Fibroblast of skin of right quadriceps (primary cell): ENCODE measurements at regions not wholly inside any gene's neighbourhood (a gene's known extent, or its start where the extent isn't known, plus 50 kb on each side); places are given as distances from the start of the nearest gene placed in this dataset.

Source experiments
- DNase-seq: peaks from one replicate; pipeline ENCODE4 v3.0.0-alpha.2; 2013

DNA sequence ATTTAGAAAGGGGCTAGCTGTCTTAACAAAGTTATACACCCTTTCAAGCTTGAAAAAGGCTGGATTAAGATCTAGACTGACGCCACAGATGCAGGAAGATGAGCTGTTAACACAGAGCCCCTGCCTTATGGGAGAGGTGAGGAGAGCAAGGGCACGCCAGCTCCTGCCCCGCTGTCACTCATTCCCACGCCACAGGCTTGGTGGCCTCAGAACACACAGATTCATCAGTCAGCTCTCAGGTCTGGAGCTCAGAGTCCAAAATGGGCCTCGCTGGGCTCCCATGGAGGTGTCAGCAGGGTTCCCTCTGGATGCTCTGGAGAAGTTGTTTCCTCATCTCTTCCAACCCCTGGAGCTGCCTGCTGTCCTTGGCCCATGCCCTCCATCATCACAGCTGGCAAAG is 554.2 kb downstream of the TCERG1L start:
- DNase-seq = no peak

DNA sequence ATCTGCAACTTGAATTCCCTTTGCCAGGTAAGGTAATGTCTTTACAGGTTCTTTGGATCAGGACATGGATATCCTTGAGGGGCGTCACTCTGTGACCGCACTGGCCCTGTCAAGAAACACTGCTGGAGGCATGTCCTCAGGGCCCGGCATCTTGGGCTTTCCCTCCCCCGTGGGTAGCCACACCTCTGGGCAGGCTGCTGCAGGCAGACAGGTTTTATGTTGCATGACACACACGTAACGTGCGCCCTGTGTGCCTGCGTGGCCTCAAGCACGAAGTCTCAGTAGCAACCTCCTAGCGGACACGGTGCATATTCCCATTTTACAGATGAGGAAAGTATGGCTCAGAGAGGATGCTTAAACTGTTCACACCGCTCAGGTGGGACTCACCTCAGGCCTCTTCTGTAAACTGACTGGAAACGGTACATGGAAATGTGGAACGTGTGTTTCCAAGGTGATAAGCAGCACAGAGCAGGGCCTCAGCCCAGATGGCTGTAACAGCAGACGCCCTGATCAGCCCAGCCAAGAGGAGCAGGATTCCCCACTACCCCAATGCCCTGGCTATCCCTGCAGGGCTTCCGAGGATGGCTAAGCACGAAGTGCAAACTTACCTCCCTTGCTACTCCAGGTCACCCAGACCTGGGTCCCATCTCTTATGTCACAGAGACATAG is 553.6 kb downstream of the TCERG1L start:
- DNase-seq = no peak

DNA sequence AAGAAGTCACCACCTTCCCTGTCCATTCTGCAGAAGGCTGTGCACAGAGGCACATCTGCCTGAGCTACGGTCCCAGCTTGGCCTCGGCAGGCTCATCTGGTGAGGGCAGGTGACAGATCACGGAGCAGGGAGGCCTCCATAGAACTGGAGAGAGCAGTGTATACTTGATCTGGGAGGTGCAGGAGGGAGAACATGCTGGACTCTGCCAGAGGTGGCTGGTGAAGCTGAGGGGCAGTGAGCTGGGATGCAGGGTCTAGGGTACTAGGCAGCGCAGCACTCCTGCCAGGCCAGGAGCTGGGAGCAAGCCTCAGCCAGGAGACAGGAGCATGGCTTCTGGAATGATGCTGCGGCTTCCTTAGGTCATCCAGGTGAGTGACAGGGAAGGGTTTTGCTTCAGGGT is 553.0 kb downstream of the TCERG1L start:
- DNase-seq = no peak

DNA sequence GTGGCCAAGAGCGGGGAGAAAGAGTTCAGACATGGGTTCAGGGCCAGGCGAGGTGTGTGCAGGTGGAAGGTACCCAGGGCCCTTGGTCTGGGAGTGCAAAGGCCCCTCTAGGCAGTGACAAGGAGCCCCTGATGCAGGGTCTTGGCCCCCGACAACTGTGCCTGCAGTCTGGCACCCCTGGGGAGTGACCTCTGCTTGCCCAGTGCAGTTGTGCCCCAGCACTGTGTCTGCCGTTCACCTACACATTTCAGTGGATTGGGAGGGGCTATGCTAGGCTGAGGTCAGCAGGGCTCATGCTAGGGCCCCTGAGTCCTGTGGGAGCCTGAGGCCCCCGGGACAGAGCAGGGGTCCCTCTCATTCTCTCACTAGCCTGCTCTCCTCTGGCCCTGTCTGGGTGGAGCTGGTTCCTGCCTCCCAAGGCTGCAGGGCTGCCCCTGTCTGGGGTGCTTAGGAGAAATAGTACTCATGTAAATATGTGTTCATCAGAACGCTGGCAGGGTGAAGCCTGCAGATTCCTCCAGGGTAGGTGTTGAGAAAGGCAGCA is 550.4 kb downstream of the TCERG1L start:
- no peak for DNase-seq

DNA sequence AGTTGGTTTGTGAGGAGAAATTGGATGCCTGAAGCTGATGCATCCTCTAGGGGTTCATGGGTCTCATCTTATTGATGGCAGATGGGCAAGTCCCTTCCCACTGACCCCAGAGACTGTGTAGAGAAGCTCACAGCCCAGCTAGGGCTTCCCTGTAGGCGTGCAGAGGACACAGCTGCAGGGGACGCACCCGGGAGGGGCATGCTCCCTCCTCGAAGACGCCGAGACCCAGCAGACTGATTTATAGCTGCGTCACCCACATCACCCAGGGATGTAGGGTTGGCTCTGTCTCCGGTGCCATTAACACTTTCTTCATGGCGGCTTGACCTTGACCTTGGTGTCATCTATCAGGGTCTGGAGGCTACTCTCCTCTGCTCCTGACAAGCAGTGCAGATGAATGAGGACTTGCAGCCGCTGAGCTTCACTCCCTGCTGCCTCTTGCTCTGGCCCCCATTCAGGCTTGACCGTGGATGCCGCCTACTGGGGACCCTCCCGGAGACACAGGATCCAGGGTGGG is 549.7 kb downstream of the TCERG1L start:
- no peak for DNase-seq

DNA sequence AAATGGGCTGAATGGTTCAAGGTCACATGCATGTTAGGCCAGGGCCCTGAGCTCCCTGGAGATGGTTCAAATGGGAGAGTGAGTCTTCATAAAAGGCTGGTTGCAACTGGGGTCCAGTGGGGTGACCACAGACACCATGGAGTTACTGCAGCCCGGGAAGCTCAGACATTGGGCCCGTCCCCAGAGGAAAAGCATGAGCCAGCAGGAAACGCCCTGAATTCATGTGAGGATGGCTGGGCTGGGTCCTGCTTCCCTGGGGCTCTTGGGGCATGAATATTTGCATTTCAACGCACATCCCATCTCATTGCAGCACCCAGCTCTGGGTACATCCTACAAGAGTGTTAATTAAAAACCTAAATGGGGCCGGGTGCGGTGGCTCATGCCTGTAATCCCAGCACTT is 549.0 kb downstream of the TCERG1L start:
- DNase-seq = no peak

DNA sequence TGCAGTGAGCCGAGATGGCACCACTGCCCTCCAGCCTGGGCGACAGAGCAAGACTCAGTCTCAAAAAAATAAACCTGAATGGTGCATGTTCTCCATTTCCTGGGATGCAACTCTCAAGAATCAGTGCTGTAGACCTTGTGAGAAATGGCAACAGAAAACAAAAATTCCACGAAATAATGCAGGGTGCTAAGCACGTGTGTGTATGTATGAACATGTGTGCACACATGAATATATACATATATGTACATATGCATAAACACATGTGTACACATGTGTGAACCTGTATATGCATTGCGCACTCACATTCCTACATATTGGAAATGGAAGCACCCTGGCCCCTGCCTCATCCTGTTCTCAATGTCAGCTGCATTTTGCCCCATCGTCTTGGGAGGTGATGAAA is 548.5 kb downstream of the TCERG1L start:
- no peak for DNase-seq

DNA sequence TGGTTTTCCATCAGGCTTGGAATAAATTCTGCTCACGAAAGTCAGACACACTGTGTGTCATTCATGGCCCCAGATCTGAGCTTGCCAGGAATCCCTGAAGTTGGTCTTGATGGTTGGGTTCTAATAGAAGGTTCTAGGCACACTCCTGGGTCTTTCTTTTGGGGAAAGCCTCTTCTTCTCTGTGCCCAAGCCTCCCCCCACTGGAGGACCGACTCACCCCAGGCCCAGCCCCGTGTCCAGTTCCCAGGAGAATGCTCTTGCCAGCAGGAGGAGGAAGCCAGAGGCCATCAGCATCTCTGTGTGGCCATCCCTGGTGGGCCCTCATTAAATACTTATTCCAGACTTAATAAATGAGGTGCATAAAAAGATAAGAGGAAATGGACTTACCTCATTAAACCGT is 548.0 kb downstream of the TCERG1L start:
- DNase-seq = no peak

DNA sequence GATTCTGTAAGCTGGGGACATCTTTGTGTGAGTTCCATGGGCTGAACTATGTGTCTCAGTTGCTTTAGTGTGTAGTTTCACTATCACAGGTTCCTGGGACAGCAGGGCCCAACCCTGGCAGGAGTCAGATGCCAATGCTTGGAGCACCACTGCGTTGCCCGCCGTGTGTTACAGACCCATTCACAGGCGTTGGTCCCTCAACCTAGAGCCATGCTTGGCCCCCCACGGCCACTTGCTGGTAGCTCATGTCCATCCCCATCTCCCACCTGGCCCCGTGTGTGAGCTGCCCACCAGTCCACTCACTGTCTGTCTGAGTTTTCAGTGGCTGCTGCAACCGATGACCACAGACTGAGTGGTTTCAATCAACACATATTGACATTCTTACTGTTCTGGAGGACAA is 546.9 kb downstream of the TCERG1L start:
- no peak for DNase-seq

DNA sequence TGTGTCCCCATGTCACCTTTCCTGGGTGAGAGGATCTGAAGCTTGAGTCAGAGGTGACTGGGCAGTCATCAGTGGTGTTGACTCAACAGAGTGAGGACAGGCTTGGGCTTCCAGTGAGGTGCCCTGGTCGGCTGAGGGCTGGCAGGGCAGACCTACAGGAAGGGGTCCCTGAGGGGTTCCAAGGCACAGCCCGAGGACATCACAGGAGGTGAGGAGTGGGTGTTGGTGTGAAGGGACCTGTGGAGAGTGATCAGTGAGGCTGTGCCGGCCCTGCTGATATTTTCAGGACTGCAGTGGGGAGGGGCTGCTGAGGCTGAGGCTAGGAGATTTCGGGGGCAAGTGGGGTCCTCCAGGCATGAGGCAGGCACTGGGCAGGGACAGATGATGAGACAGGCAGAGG is 545.5 kb downstream of the TCERG1L start:
- no peak for DNase-seq

DNA sequence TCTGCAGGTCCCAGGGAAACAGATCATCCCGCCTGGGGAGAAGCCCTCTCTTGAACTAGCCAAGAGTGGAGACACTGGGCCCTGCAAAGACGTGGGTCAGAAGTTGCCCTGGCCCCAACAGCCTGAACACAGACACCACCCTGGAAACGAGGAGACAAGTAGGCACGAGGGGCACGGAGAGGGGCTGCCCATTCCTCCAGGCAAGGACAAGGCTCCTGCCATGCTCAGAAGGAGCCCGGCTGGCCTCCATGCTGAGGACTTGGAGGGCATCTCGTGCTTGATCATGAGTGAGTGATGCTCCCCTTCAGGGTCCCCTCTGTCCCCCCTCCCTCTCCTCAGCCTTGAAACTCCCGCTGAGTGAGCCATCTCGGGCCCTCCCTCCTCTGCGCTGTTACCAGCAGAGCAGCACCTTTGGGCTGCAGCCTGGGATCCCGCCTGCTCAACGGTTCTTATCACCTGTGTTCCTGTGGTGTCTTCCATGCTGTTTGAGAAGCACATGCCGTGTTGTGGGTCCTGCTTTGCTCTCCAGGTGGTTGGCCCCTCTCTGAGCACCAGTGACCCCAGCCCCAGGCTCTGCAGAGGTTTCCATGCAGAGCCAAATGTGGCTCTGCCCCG is 544.3 kb downstream of the TCERG1L start:
- no peak for DNase-seq

DNA sequence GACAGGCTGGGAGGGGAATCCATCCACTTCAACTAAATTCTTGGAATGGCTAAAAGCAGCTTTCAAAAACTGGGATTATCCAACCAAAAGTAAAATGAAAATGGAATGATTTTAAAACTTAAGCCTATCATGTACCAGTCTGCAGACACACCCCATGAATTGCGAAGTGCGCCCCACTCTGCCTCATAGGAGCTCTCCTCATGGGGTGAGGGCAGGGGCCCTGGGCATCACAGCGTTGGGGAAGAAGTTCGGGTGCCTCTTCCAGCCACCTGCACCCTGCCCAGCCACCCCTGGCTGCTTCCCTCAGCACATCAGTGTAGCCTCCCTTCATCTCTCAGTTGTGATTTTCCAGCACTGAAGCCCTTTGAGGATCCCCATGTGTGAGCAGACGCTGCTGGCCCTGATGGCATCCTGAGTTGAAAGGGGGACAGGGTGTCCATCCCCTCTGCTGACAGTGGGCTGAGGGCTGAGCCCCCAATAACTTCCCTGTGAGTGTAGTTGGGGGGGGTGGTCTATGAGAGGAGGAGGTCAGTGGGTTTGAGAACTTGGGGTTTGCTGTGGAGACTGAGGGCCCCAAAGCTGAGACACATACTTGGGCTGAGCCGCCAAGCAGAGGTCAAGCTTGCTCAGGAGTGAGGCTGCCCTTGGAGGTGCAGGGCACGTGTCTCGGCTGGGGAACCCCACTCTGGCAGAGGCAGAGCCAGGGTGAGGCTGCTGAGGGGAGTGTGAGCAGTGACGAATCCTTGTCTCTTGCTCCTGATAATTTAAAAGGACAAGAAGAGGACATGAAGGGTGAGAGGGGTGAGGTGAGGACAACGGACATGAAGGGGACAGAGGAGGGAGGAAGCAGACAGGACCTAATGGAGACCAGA is 542.1 kb downstream of the TCERG1L start:
- no peak for DNase-seq

DNA sequence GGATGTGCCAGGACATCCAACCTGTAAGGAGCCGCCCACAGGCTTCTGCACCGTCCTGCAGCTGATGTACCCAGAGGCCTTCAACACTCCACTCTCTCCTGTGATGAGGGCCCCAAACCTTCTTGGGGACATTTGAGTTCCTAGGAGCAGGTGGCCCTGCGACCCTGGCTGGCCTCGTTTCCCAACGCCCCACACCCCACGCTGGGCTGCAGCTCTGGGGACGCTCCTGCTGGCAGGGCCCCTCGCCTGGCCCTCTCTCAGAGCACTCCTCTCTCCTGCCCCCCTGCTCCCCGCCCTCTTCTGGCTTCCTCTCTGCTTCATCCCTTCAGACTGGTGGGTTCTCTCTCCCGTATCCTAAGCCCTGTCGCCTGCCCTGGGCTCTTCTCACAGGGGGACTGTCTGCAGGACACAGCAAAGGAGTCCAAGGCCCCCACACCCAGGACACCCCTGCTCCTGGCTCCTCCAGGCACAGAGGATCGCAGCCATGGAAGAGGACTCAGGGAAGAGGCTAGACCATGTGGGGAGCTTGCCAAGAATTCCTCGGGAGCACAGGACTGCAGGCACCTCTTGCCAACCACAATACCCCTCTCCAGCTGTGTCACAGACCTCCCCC is 541.4 kb downstream of the TCERG1L start:
- DNase-seq = no peak

DNA sequence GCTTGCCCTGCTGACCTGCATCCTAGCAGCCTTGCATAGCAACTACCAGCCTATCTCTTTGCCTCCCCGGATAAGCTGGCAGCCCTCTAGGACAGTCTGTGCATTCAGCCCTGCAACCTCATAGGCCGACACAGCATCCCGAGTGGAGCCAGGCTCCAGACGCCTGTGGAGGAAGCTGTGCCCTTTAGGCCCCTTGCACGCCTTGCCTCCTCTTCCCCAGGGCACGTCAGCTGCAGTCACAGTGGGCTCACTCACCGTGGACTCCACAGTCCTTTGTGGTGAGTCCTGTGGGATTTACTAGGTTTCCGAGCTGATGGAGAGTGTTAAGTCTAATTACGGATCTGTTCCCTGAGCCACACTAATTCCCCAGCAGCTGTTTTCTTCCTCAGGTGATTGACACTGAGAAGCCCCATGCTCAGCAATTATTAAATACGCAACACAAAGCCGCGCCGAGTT is 540.0 kb downstream of the TCERG1L start:
- DNase-seq = no peak

DNA sequence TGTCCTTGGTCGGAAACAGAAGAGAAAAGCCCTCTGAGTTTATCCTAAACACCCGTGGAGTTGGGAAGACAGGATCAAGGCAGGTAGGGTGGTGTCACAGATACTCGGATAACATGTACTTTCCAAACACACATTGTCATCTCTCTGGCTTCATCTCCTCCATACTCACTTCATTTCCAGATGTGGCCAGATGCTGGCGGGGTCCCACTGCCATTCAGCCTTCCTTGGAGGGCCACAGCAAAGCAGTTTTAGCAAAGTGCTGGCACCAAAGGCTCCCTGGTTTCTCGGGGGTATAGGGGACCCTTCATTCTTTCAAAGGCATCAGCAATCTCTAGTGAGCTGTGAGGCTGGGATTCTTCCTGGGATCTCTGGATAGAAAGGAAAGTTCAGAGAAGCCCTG is 539.5 kb downstream of the TCERG1L start:
- no peak for DNase-seq

DNA sequence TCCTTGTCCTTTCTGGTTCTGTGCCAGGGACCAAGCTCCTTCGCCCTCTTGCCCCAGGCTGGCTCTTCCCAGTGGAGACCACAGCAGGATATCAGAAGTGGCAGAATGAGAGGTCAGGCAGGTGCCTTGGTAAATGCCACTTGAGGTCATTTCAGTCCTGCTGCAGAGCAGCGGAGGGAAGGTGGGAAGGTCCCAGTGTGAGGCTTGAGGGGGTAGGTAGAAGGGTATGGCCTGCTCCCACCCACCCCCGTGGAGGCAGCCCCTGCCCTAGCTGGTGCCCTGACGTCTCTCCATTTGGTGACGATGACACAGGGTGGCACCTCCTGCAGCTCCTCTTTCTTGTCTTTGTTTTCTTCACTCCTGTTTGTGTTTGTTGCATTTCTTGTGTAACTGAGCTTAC is 538.8 kb downstream of the TCERG1L start:
- DNase-seq = no peak

DNA sequence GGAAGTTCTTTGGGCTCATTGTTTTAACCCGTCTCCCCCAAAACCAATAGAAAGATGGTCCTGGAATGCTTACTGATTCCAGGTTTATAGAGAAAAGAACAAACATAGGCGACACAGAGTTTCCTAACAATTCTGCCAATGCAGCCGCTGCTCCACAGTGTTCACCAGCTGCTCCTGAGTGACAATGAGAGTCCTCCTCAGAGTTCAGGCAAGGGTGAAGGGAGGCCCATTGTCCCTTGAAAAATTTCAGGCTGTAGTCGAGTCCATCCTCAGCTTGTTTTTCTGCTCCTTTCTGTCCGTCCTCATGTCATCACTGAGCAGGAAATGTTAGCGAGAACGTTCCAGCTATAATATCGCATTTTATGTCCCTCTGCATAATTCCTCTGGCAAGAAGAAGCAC is 537.6 kb downstream of the TCERG1L start:
- no peak for DNase-seq

DNA sequence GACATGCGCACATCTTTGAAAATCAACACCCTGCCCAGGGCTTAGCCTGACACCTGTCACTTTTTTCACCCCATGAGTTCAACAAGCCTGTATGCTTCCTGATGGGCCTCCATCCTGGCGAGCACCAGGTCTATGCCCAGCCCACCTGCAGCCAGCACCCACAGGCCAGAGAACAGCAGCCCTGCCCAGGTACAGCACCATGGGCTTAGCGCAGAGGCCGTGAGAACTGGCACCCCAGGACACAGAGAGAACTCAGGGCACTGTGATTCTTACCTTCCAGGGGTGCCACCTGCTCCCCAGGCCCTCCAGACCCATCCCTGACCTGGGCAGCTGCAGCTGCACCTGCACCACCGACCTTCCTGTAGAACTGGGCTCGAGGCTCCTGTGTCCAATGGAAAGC is 536.6 kb downstream of the TCERG1L start:
- no peak for DNase-seq

DNA sequence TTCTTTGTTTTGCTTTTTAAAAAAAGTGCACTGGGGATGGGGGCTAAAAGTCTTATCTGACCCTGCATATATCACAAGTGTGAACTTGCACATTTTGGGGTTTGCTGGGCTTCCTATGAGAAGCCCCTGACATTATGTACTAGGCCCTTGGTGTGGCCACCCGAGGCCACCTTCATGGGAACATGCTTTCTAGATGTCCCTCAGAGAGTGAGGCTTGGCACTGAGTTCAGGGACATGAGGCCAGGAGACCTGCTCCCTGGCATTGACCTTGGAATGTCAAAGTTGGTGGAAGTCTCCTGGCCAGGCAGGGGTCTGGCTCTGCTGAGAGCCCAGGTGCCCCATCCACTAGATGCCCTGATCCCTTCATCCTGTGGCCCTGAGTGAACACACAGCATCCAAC is 536.2 kb downstream of the TCERG1L start:
- no peak for DNase-seq

DNA sequence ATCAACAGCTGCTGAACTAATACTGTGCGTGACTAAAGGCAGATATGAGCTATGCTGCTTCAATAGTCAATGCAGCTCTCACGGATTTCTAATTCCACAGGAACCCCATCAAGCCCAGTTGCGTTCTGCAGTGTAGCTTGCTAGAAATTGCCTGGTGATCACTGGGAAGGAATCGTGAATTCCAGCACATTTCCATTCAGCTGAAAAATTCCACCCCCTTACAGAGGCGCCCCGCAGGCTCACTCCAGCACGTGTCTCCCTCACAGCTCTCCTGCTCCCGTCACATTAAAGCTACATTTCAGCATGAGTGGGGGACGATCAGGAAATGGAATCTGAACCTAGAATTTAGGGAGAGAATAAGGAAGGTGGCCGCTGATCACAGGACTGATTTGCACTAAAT is 534.8 kb downstream of the TCERG1L start:
- no peak for DNase-seq

DNA sequence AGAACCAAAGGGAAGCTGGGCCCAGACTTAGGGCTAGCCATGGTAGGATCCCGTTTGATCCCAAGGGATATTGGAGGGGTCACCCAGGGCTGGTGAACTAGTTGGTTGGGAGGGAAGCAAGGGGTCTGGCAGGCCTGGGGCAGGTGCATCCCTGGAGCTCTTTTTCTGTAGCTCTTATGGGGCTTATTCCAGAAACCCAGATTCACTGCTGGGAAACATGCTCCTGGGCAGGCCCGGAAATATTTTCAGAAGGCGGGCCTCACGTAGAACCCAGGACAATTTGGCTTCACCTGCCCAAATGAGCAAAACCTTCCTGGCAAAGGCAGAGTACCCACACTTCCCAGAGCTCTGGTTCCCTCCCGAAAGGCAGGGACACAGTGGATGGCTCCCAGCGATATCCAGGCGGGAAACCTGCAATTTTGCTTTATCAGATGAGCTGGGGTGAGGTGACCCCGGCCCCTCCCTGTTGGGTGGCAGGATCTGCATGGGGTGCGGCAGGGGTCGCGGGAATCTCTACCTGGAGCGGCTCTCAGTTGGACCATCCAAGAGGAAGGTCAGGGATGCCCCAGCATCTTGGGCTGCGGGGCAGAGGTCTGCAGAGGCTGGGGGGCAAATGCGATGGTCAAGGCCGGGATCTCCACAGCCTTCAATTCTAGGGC is 533.9 kb downstream of the TCERG1L start:
- DNase-seq = no peak

DNA sequence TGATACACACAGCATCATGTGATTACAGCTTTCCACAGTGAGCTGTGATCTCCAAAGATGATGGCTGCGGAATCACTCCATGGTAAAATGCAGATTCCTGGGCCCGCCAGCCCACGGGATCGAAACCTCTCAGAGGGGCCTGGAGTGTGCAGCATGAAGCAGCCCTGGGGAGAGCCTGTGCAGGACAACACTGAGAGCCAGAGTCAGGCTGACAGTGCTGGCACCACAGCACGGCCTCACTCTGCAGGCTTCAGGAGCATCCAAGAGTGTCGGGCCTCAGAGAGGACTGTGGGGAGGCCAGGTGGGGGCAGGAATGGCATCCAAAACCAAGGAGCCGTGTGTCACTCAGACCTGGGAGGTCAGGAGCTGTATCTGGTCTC is 533.4 kb downstream of the TCERG1L start:
- no peak for DNase-seq

DNA sequence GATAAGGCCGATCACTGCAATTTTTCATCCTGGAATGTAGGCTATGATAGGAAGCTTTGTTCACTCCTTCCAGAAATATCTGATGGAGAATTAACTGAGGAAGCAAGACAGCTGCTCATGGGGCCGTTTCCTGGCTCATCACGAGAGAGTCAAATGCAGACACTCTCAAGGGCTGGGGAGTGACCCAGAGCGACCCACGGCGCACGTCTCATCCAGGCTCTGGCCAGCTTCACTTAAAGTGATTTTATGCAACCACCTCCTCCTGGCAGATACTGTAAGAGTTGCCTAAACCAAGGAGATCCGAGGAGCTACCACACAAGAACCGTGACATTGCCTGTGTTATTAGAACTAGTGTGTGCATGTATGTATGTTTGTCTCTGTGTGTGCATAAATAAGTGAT is 530.8 kb downstream of the TCERG1L start:
- no peak for DNase-seq
